ENCODE measurements at regions not wholly inside any gene's neighbourhood (a gene's known extent, or its start where the extent isn't known, plus 50 kb on each side); places are given as distances from the start of the nearest gene placed in this dataset.
A peak's percentile ranks its signal among the peaks of the same experiment; 100 is the strongest.

- POLR2A ChIA-PET: no interaction called here
- Mint-ChIP-seq H3K4me3 (no peak overlapping the region), H3K27me3 (peaks cover 0 to 7% (median 0%) of the 10 kb centered on the region in 5 donors), H3K36me3 (no peaks in the 10 kb centered on the region), H3K27ac (no peak overlapping the region), H3K4me1 (no peaks in the 10 kb centered on the region), H3K9me3 (peaks cover 0 to 23% (median 1%) of the 10 kb centered on the region in 9 donors)
- DNase-seq: no peak
- no peak for ATAC-seq
Measured at GRCh38 chr16:51382940-51383339, 231.9 kb upstream of the SALL1 start.

- no peak overlapping the region for H3K4me3 Mint-ChIP-seq
- POLR2A ChIA-PET: no interaction called here
- no peaks in the 10 kb centered on the region for H3K36me3 Mint-ChIP-seq
- H3K9me3 Mint-ChIP-seq: peaks cover 0 to 23% (median 1%) of the 10 kb centered on the region in 9 donors
- no peak for ATAC-seq
- DNase-seq: no peak
- no peak overlapping the region for H3K27ac Mint-ChIP-seq
- H3K4me1 Mint-ChIP-seq: no peaks in the 10 kb centered on the region
- H3K27me3 Mint-ChIP-seq: peaks cover 0 to 7% (median 0%) of the 10 kb centered on the region in 5 donors
Measured at GRCh38 chr16:51382211-51382610, 231.1 kb upstream of the SALL1 start.

GRCh38 chr16:51376080-51376479, 225.0 kb upstream of the SALL1 start:
- no peak for DNase-seq
- no peak for ATAC-seq
- POLR2A ChIA-PET: no interaction called here
- Mint-ChIP-seq H3K9me3 (peaks cover 0 to 19% (median 2%) of the 10 kb centered on the region in 9 donors), H3K27me3 (peaks cover 0 to 3% (median 0%) of the 10 kb centered on the region in 5 donors), H3K36me3 (no peaks in the 10 kb centered on the region), H3K4me3 (no peak overlapping the region), H3K4me1 (no peaks in the 10 kb centered on the region), H3K27ac (no peak overlapping the region)

GRCh38 chr16:51374790-51375189, 223.7 kb upstream of the SALL1 start:
- peaks cover 0 to 3% (median 0%) of the 10 kb centered on the region in 5 donors for H3K27me3 Mint-ChIP-seq
- H3K9me3 Mint-ChIP-seq: peaks cover 0 to 11% (median 2%) of the 10 kb centered on the region in 9 donors
- no peaks in the 10 kb centered on the region for H3K36me3 Mint-ChIP-seq
- H3K4me1 Mint-ChIP-seq: no peaks in the 10 kb centered on the region
- POLR2A ChIA-PET: no interaction called here
- ATAC-seq (no peak), DNase-seq (no peak)
- H3K27ac Mint-ChIP-seq: no peak overlapping the region
- H3K4me3 Mint-ChIP-seq: no peak overlapping the region

- H3K4me1 Mint-ChIP-seq: no peaks in the 10 kb centered on the region
- H3K36me3 Mint-ChIP-seq: no peaks in the 10 kb centered on the region
- DNase-seq: no peak
- H3K9me3 Mint-ChIP-seq: peaks cover 0 to 14% (median 3%) of the 10 kb centered on the region in 9 donors
- POLR2A ChIA-PET: no interaction called here
- H3K4me3 Mint-ChIP-seq: no peak overlapping the region
- H3K27me3 Mint-ChIP-seq: peaks cover 0 to 3% (median 0%) of the 10 kb centered on the region in 5 donors
- ATAC-seq: no peak
- no peak overlapping the region for H3K27ac Mint-ChIP-seq
Measured at GRCh38 chr16:51374346-51374745, 223.3 kb upstream of the SALL1 start.

- no peak for DNase-seq
- Mint-ChIP-seq H3K27me3 (peaks cover 0 to 10% (median 5%) of the 10 kb centered on the region in 5 donors), H3K9me3 (peaks cover 0 to 39% (median 6%) of the 10 kb centered on the region in 9 donors), H3K4me1 (peaks cover 0 to 2% (median 0%) of the 10 kb centered on the region in 4 donors), H3K4me3 (no peak overlapping the region), H3K27ac (no peak overlapping the region), H3K36me3 (no peaks in the 10 kb centered on the region)
- no peak for ATAC-seq
- POLR2A ChIA-PET: no interaction called here
Measured at GRCh38 chr16:51365715-51366114, 214.6 kb upstream of the SALL1 start.

GRCh38 chr16:51359141-51359955, 208.3 kb upstream of the SALL1 start:
- H3K4me1 Mint-ChIP-seq: peaks cover 0 to 2% (median 0%) of the 10 kb centered on the region in 4 donors
- POLR2A ChIA-PET: no interaction called here
- peaks cover 0 to 5% (median 2%) of the 10 kb centered on the region in 5 donors for H3K27me3 Mint-ChIP-seq
- DNase-seq (no peak), ATAC-seq (no peak)
- no peak overlapping the region for H3K27ac Mint-ChIP-seq
- H3K9me3 Mint-ChIP-seq: peaks cover 0 to 8% (median 3%) of the 10 kb centered on the region in 9 donors
- no peaks in the 10 kb centered on the region for H3K36me3 Mint-ChIP-seq
- H3K4me3 Mint-ChIP-seq: no peak overlapping the region

- Mint-ChIP-seq H3K27ac (no peak overlapping the region), H3K27me3 (peaks cover 0 to 4% (median 0%) of the 10 kb centered on the region in 5 donors), H3K36me3 (no peaks in the 10 kb centered on the region), H3K4me3 (no peak overlapping the region), H3K9me3 (peaks cover 0 to 7% (median 2%) of the 10 kb centered on the region in 9 donors), H3K4me1 (no peaks in the 10 kb centered on the region)
- ATAC-seq: no peak
- POLR2A ChIA-PET: no interaction called here
- no peak for DNase-seq
Measured at GRCh38 chr16:51357839-51358238, 206.8 kb upstream of the SALL1 start.

- H3K4me1 Mint-ChIP-seq: no peaks in the 10 kb centered on the region
- DNase-seq (no peak), ATAC-seq (no peak)
- H3K4me3 Mint-ChIP-seq: no peak overlapping the region
- peaks cover 0 to 6% (median 0%) of the 10 kb centered on the region in 9 donors for H3K9me3 Mint-ChIP-seq
- peaks cover 0 to 4% (median 0%) of the 10 kb centered on the region in 5 donors for H3K27me3 Mint-ChIP-seq
- H3K36me3 Mint-ChIP-seq: no peaks in the 10 kb centered on the region
- POLR2A ChIA-PET: no interaction called here
- no peak overlapping the region for H3K27ac Mint-ChIP-seq
Measured at GRCh38 chr16:51355875-51356274, 204.8 kb upstream of the SALL1 start.

- DNase-seq: no peak
- peaks cover 0 to 4% (median 0%) of the 10 kb centered on the region in 5 donors for H3K27me3 Mint-ChIP-seq
- H3K27ac Mint-ChIP-seq: peak overlapping the region in 1 of 10 donors; percentile 54
- ATAC-seq: no peak
- H3K36me3 Mint-ChIP-seq: no peaks in the 10 kb centered on the region
- POLR2A ChIA-PET: no interaction called here
- no peaks in the 10 kb centered on the region for H3K4me1 Mint-ChIP-seq
- H3K4me3 Mint-ChIP-seq: no peak overlapping the region
- H3K9me3 Mint-ChIP-seq: peaks cover 0 to 6% (median 1%) of the 10 kb centered on the region in 9 donors
Measured at GRCh38 chr16:51355195-51355594, 204.1 kb upstream of the SALL1 start.

- no peaks in the 10 kb centered on the region for H3K4me1 Mint-ChIP-seq
- H3K36me3 Mint-ChIP-seq: no peaks in the 10 kb centered on the region
- POLR2A ChIA-PET: no interaction called here
- no peak for ATAC-seq
- H3K9me3 Mint-ChIP-seq: peaks cover 0 to 5% (median 1%) of the 10 kb centered on the region in 9 donors
- H3K27ac Mint-ChIP-seq: no peak overlapping the region
- no peak for DNase-seq
- no peak overlapping the region for H3K4me3 Mint-ChIP-seq
- H3K27me3 Mint-ChIP-seq: peaks cover 0 to 4% (median 0%) of the 10 kb centered on the region in 5 donors
Measured at GRCh38 chr16:51353055-51353454, 202.0 kb upstream of the SALL1 start.

- no peaks in the 10 kb centered on the region for H3K4me1 Mint-ChIP-seq
- H3K27ac Mint-ChIP-seq: no peak overlapping the region
- ATAC-seq: no peak
- H3K27me3 Mint-ChIP-seq: peaks cover 0 to 4% (median 0%) of the 10 kb centered on the region in 5 donors
- POLR2A ChIA-PET: no interaction called here
- no peaks in the 10 kb centered on the region for H3K36me3 Mint-ChIP-seq
- no peak for DNase-seq
- no peak overlapping the region for H3K4me3 Mint-ChIP-seq
- H3K9me3 Mint-ChIP-seq: peaks cover 0 to 9% (median 1%) of the 10 kb centered on the region in 9 donors
Measured at GRCh38 chr16:51349626-51350025, 198.6 kb upstream of the SALL1 start.

GRCh38 chr16:51343411-51343810, 192.3 kb upstream of the SALL1 start:
- Mint-ChIP-seq H3K9me3 (peaks cover 0 to 10% (median 3%) of the 10 kb centered on the region in 9 donors), H3K27me3 (no peaks in the 10 kb centered on the region), H3K36me3 (no peaks in the 10 kb centered on the region), H3K4me1 (no peaks in the 10 kb centered on the region), H3K4me3 (no peak overlapping the region), H3K27ac (no peak overlapping the region)
- no peak for ATAC-seq
- DNase-seq: no peak
- POLR2A ChIA-PET: no interaction called here
